ENCODE measurements at regions not wholly inside any gene's neighbourhood (a gene's known extent, or its start where the extent isn't known, plus 50 kb on each side); places are given as distances from the start of the nearest gene placed in this dataset.

DNA sequence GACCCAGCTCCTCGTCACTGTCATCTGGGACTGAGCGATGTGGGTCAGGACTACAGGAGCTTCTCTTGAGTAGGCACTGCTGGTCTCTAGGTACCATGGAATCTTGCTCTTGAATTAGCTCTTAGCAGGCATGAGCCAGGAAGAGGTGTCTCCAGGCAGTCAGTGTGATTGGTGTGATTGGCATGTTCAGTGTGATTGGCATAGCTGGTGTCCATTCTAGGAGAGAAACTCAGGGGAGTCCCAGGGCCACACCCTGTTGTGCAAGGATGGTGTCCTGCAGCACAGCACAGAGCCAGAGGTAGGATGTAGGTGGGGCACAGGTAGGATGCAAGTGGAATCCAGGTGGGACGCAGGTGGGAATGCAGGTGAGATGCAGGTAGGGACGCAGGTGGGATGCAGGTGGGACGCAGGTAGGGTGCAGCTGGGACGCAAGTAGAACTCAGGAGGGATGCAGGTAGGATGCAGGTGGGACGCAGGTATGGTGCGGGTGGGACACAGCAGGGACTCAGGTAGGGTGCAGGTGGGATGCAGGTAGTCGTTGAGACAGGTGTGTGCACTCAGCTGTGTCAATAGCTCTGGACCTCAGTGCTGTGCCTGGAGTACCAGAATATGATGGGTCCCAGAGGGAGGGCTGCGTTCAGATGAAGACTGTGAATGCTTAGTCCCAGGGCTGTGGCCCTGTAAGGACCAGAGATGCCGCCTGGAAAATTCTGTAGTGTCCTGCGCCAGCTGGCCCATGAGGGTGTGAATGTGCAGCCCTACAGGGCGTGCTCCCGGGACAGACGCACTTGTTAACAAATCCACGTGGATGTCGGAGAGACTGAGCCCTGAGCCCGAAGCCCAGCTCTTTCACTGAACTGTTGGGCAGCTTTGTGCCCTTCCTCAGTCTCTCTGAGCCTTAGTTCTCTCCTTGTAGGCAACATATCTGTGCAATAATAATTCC is 248.2 kb upstream of the PITRM1 start:
- DNase-seq = no peak

DNA sequence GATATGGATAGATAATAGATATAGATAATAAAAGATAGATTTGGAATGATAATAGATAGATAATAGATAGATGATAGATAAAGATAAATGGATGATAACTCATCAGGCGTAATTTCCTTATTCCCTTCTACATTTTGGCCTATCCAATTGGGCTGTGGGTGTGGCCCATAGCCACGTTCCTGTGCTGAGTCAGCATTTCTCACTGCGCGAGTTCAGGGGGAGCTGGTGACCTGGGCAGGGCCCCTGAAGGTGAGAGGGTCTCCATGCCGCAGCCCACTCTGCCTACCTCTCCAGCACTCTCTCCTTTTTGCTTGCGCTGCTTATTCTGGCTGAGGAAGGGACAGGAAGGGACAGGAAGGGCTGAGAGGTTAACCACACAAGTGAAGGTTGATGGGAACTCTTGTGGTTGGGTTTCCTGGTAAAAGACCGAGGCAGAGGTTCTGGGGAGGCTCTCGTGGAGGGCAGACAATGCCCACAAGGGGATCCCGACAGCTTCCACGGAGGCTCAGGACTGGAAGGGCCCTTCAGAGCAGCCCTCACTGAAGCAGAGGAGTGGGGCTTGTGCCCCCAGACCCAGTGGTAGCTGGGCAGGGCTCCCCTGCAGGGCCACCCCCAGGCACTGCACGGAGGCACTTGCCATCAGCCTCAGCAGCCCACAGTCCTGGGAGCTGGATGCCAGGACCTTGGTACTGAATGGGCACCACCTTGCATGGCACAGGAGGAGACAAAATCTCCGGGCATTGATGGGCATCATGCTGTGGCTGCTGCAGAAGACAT is 247.3 kb upstream of the PITRM1 start:
- no peak for DNase-seq

DNA sequence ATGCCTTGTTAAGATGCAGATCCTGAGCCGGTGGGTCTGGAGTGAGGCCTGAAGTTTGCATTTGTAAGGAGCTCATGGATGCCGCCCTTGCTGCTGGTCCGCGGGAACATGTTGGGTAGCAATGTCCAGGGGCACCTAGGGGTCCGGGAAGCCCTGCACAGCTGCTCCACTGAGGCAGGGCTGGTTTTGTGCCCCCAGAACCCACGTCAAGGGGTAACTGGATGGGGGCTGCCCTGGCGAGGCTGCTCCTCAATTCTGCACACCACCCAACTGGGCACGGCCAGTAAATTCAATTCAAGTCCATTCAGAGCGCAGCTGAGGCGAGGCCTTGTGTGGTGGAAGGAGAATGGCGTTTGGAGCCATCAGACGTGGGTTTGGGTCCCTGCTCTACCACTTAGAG is 246.3 kb upstream of the PITRM1 start:
- no peak for DNase-seq

DNA sequence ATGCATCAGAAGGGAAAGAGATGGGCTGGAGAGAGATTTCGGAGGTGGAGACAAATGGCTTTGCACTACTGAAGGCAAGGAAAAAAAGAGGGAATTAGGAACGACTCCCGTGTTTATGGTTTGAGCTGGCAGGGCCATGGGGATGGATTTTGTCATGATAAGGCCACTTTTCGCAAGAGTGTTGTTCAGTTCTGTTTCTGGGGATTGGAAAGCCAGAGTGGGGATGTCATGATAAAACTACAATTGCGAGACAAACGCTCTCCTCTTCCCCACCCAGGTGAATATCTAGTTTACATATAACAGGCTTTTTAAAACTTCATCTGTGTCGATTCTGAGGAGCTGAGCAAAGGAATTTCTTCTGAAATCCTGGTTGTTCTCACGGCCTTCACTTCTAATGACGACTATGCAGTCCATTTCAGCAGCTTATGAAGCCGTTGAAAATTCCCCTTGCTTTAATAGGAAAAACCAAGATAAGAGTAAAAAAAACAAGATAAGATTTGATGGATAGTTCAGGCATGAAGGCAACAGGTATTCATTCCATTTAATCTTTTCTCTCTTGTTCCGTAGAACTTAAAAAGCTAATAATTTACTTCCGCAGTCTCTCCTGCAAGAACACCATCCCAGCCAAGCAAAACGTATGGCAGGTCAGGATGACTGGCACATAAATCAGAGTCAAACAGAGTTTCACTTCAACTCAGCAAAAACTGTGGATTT is 245.6 kb upstream of the PITRM1 start:
- no peak for DNase-seq

DNA sequence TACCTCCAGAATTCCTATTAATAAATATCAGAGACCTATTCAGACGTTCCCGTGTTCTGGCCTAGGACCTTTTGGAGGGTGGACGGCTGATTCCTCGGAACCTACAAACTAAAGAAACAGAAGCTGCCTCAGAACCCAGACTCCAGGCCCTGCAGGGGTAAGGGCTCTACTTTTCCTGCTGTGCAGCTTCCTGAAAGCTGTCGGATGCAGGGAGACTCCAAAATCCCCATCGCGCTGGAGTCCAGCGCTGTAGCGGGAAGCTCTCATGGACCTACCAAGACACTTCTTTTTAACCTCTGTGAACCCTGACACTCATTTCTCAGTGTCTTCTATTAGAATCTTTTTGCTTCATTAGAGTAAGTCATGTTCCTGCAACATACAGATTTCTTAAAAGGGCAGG is 244.5 kb upstream of the PITRM1 start:
- DNase-seq = no peak

DNA sequence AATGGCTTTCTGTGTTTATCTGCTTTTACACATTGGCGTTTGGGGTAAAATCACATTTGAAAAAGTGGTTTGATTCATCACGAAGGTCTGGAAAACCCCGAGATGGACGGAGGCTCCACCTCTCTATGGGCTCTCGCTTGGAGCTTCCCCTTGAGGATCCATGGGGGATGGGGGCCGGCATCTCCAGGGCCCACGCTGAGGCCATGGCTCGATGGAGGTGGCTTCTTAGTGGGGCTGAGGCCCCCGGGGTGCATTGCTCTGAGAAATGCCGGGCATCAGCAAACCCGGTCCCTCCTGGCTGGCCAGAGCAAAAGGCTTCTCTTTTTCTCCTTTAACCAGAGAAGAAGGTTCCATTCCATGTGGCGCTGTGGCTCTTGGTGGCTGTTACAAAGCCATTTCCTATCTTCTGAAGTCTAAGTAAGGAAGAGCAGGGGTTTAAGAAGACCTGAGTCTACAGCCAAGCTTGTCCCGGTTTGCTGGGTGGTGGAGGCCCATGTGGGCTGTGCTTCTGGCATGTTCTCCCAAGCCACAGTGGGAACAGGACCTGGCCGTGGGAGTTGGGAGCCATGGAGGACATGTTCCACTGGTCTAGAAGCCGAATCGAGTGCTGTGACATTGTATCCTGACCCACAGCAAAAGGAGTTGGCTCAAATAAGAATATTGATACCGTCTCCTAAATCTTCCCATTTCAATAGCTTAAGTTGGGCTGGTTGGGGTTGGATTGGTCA is 243.5 kb upstream of the PITRM1 start:
- DNase-seq = no peak

DNA sequence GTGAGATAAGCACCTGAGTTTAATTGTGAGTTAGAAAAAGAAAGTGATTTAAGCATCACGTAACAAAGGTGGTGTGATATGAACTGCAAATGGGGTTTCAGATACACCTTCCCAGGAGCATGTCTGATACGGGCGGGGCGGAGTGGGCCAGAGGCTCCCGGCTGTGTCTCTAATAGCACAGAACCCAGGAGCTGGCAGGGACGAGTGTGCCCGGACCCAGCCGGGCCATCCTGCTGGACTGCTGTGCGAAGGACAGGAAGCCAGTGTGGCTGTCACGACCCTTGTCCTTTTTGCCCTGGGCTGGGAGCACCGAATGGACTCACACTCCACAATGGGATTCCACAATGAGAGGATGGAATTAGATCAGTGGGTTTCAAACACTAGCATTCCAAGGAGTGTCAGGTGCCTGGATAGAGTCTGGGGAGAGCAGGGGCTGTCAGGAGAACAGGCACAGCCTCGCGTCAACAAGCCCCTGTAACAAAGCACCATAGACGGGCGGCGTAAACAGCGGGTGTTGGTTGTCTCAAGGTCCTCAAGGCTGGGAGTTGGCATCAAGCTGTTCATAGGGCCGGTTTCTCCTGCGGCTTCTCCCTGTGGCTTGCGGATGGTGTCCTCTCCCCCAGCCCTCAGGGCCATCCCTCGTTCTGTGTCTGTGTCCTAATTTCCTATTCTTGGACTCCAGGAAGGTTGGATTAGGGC is 242.6 kb upstream of the PITRM1 start:
- DNase-seq = no peak

DNA sequence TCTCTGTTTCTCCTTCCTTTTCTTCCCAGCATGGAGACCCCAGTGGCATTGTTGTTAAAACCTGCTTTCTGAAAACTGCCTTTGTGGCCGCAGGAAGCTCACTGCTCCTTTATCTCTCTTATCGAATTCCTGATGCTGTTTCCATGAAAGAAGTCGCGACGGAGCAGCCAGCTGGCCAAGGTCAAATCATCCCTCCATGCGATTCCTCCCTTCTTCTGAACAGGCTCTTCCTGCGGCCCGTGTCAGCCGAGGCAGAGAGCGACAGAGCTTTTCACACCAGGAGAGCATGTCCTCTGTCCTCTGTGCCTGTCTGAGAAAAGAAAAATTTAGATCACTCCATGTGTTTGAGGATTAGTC is 242.1 kb upstream of the PITRM1 start:
- no peak for DNase-seq

DNA sequence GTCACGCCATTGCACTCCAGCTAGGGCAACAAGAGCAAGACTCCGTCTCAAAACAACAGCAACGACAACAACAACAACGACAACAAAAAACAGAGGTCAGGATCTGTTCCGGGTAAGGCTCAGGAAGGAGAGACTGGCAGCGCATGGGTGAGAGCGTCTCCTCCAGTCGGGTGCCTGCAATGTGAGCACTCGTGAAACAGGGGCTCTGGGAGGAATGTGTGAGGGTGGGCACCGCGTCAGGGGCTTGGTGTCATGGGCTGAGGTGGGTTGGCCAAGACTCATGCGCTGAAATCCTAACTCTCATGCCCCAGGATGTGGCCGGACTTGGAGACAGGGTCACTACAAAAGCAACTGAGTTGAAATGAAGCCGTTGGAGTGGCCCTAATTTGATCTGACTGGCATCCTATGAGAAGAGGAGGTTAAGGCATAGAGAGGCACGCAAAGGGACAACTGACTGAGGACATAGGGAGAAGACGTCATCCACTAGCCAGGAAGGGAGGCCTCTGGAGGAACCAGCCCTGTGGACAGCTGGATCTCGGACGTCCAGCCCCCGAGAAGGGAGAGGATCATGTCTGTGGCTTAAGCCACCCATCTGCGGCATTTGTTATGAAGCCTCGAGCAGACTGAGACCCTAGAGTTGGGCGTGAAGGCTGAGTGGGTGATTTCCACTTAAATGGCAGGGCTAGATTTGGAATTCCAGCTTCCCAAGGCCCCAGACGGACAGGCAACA is 241.5 kb upstream of the PITRM1 start:
- DNase-seq = no peak

DNA sequence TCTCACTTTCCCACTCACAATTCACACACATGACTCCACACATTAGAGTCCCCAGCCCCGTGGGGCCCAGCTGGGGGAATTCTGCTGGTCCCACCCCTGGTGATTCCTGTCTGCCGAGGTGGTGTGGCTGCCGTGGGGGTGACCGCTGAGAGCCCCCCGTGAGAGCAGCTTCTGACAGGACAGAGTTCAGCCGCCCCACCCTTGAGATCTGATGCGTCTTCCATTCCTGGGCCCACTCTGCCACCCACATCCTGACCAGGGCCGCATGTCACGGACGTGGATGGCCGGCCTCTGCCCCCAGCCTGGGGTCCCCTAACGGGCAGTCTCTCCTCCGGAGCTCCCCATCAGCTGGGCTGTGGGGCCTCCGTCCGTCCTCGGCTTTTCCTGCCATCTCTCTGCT is 240.1 kb upstream of the PITRM1 start:
- no peak for DNase-seq

DNA sequence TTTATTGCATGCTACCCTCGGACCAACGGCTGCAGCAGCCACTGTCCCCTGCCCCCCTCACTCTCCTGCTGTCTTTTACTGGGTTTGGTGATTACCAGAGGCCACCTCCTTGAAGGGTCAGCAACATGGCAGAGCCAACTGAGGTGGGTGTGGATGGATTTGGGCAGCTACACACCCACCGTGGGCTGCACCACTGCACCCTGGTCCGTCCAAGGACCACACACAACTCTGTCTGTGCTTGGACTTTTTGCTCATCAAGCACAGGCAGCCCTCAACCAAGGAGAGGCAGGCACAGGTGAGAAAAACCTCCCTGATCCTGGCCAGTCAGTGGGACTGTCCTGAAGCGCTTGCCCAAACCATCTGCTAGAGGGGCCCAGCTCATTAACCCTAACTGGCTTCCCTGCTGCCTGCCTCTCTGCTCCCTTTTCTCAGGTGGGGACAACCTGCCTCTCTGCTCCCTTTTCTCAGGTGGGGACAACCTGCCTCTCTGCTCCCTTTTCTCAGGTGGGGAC is 239.5 kb upstream of the PITRM1 start:
- no peak for DNase-seq

DNA sequence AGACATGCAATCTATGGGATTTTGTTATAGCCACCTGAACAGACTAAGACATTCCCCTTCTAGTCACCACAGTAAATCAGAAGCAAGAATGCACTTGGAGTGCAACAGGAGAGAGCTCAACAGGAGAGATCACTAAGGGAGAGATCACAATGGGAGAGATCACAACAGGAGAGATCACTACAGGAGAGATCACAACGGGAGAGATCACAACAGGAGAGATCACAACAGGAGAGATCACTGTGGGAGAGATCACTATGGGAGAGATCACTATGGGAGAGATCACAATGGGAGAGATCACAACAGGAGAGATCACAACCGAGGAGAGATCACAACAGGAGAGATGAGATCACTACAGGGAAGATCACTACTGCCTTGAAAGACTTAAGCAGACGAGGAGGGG is 238.5 kb upstream of the PITRM1 start:
- no peak for DNase-seq

DNA sequence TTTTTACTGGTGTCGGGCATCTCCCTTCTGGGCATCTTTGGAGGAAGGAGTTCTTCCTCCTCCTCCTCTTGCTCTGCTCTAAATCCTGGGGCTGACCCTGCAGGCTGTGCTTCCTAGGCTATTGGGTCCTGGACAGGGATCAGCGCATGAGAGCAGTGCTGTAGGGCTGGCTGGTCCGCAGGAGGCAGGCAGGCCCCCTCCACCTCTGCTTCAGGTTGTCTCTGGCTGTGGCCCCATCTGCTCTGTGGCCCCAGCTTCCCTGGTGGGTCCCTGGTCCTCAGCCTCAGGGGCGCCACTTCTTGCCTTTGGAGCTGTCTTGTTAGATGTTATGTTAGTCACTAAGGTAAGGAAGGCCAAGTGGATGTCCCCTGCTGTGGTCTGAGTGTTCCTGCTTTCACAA is 237.3 kb upstream of the PITRM1 start:
- DNase-seq = no peak

DNA sequence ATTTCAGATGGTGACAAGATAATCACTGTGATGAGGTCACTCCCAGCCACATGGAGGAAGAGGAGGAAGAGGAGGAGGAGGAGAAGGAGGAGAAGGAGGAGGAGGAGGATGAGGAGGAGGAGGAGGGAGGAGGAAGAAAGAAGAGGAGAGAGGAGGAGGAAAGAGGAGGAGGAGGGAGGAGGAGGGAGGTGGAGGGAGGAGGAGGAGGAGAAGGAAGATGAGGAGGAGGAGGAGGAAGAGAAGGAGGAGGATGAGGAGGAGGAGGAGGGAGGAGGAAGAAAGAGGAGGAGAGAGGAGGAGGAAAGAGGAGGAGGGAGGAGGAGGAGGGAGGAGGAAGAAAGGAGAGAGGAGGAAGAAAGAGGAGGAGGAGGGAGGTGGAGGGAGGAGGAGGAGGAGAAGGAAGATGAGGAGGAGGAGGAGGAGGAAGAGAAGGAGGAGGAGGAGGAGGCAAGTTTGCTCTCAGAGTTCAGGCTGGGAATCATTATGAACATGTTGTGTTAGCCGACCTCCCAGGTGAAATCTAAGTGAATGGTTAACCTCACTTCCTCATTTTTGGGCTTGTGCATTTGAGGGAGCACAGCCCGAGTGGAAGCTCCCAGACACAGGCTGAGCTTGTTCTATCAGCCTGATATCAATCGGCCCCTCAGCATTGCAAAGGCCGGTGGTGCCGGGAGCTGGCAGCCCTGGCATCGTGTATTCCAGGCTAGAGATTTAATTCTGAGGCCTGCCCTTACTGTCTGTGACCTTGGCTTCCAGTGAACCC is 236.2 kb upstream of the PITRM1 start:
- DNase-seq = no peak

DNA sequence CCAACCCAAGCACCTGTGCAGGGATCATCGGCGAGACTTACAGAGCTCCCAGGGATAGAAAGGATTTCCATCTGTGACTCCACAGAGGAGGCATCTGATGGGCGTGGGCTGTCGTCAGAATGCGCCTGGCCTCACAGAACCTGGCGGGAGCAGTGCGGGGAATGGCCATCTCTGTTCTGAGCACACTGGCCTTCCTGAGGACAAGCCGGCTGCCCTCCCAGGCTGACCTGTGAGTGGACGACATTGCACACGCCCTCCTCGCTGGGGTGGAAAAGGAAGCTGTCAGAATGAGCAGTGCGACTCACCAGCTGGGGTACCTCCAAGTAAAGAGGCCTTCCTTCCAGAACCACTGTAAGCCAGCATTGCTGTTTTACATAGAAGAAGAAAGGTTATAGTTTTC is 234.6 kb upstream of the PITRM1 start:
- DNase-seq = no peak

DNA sequence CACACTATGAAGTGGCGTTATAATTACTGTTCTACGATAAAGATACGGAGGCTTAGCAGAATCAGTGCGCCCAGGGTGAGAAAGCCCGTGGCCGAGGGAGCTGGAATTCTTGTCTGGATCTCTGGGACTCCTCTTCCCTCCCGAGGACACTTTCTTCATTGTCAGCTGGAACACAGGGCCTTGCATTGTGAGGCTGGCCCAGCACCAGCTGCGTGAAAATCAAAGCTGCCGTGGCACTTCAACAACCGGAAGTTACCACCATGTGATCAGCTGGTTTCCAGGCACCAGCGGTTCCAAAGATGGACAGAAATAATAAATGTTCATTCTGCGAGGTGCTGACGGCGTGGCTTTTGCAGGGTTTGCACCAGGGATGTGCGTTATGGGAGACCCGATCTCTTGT is 234.0 kb upstream of the PITRM1 start:
- no peak for DNase-seq

DNA sequence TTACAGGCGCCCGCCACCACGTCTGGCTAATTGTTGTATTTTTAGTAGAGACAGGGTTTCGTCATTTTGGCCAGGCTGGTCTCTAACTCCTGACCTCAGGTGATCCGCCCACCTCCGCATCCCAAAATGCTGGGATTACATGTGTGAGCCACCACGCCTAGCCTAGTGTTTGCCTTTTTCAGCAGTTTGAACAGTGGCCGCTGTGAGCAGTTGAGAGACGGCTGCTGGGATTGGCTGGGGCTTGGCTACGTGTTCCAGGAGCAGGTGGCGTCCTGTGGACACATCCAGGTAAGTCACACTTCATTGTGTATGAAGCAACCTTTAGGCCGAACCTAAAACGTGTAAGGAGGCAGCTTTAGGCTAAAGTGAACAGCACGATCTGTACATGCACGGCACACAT is 231.8 kb upstream of the PITRM1 start:
- DNase-seq = no peak

DNA sequence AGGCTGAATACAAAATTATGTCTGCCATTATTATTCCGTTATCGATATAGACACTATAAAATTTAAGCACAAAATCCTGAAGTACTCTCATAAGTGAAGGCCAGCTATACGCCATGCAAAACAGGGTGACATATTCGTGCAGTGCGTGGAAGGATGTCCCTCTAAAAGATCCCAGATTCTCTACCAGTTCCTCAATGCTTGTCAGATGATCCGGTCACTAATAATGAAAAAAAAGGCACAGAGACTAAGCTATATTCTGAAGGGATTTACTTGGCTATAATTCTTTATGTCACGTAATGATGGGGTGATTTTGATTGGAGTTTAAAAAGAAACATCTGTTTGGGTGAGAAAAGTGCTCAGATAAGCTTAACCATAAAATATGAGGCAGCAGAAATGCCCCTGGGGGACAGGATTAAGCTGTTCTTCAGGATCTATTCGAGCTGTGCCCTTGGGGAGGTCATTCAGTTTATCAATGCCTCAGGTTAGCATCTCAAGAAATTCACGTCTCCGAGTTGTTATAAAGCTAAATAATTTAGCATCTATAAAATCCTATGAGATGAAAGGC is 229.7 kb upstream of the PITRM1 start:
- DNase-seq = no peak

DNA sequence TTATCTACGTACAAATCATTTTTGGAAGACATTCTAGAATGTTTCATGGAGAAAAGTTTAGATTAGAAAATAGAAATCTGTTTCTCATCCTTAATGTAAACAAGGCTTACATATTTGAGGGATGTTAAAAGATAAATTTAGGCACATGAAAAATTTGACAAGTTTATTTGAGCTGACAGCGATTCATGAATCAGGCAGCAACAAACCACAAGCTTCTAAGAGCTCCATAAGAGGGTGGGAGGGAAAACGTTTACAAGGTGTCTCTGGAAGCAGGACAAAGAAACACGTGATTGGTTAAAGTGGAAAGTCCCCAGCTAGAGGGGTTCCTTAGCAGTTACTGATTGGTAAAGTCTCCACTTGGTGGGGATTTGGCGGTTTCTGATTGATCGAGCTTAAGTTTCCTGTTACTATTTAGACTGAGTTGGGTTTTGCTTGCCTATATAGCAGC is 228.9 kb upstream of the PITRM1 start:
- DNase-seq = no peak

DNA sequence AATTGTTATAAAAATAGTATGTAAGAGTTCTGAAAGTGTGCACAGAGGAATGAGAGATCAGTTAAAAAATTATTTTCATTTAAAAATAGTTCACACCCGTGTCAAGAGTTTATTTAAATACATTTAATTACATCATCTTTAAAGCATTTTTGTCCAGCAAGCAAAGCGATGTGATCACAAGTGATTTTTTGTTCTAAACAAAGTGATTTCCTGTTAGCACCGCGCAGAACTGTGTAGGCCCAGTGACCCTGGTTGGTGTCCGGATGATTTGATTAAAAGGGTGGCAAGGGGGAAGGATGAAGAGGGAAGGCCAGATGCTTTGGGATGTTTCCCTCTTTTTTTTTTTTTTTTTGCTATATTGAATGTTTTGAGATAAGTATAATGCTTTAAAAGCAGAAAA is 227.8 kb upstream of the PITRM1 start:
- no peak for DNase-seq

Data from suppressor macrophage treated with lipopolysaccharide for 4 hours (primary cell).